ENCODE measurements at regions not wholly inside any gene's neighbourhood (a gene's known extent, or its start where the extent isn't known, plus 50 kb on each side); places are given as distances from the start of the nearest gene placed in this dataset.

DNA sequence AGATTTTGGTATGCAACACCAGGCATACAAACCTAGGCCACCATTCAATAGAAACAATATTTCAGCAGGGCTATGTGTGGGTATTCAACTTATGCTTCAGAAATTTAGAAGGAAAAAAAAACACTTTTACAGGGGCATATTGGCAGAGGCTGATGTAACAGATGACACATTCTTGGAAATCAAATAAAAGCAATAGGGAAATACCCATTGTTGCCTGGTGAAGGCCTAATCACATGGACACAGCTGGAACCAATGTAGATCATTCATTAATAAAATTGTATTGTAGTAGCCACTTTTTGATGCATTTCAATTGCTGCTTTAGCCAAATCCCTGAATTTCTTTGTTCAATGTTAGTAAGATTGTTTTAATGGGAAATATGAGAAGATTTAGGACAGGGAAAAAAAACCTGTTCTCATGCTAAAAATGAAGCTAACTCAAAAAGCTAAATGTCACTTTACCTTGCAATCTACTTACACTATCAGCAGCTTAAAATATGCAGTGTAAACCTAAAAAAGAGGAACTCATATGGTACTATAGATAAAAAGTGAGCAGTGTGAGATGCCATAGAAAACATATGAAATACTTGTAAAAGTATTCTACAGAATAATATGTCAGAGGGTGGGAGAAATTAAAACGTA, 289.4 kb downstream of the ZEB2 start (continued):
- TF ChIP-seq ZFP1 (CRISPR knock-in tag; IDR thresholded peaks at IDR 0.05): no peak
- no peak; the same call in 1 of the 2 replicates for TF ChIP-seq MECOM (CRISPR knock-in tag; IDR thresholded peaks at IDR 0.05)
- peak; percentile 78; the same call in 1 of the 2 replicates for TF ChIP-seq CEBPG (CRISPR knock-in tag; IDR thresholded peaks at IDR 0.05)
- TF ChIP-seq CEBPG (tag; conservative IDR thresholded peaks at IDR 0.05 in 1 of 2, IDR thresholded peaks at IDR 0.05 in 1 of 2): peak; percentile 43 to 86; a peak in 3 of 4 replicates
- no peak for TF ChIP-seq ZNF41 (CRISPR knock-in tag; conservative IDR thresholded peaks at IDR 0.05)
- peak; percentile 66; the same call in 1 of the 2 replicates for TF ChIP-seq KLF16 (IDR thresholded peaks at IDR 0.05)
- TF ChIP-seq DDX20 (tag; IDR thresholded peaks at IDR 0.05; ENCODE audit: low read depth): no peak
- no peak for TF ChIP-seq GTF2A2 (tag; IDR thresholded peaks at IDR 0.05)
- no peak for TF ChIP-seq ELF1 (tag; IDR thresholded peaks at IDR 0.05)
- TF ChIP-seq POLR2A (conservative IDR thresholded peaks at IDR 0.05): no peak
- no peak for TF ChIP-seq PYGO2 (tag; IDR thresholded peaks at IDR 0.05)
- TF ChIP-seq, protein P1, sequence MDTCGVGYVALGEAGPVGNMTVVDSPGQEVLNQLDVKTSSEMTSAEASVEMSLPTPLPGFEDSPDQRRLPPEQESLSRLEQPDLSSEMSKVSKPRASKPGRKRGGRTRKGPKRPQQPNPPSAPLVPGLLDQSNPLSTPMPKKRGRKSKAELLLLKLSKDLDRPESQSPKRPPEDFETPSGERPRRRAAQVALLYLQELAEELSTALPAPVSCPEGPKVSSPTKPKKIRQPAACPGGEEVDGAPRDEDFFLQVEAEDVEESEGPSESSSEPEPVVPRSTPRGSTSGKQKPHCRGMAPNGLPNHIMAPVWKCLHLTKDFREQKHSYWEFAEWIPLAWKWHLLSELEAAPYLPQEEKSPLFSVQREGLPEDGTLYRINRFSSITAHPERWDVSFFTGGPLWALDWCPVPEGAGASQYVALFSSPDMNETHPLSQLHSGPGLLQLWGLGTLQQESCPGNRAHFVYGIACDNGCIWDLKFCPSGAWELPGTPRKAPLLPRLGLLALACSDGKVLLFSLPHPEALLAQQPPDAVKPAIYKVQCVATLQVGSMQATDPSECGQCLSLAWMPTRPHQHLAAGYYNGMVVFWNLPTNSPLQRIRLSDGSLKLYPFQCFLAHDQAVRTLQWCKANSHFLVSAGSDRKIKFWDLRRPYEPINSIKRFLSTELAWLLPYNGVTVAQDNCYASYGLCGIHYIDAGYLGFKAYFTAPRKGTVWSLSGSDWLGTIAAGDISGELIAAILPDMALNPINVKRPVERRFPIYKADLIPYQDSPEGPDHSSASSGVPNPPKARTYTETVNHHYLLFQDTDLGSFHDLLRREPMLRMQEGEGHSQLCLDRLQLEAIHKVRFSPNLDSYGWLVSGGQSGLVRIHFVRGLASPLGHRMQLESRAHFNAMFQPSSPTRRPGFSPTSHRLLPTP (IDR thresholded peaks at IDR 0.05; ENCODE audit: borderline replicate concordance, extremely low read depth, insufficient read length): no peak
- no peak for TF ChIP-seq E2F8 (IDR thresholded peaks at IDR 0.05; ENCODE audit: low read depth, partially characterized antibody)
- no peak for TF ChIP-seq MLLT1 (IDR thresholded peaks at IDR 0.05)
- TF ChIP-seq, protein P2, sequence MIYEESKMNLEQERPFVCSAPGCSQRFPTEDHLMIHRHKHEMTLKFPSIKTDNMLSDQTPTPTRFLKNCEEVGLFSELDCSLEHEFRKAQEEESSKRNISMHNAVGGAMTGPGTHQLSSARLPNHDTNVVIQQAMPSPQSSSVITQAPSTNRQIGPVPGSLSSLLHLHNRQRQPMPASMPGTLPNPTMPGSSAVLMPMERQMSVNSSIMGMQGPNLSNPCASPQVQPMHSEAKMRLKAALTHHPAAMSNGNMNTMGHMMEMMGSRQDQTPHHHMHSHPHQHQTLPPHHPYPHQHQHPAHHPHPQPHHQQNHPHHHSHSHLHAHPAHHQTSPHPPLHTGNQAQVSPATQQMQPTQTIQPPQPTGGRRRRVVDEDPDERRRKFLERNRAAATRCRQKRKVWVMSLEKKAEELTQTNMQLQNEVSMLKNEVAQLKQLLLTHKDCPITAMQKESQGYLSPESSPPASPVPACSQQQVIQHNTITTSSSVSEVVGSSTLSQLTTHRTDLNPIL (CRISPR knock-in tag; IDR thresholded peaks at IDR 0.05): no peak
- TF ChIP-seq FOXK2 (conservative IDR thresholded peaks at IDR 0.05 in 1 of 2, IDR thresholded peaks at IDR 0.05 in 1 of 2; ENCODE audit: low read depth in 2 of 2): no peak
- no peak for TF ChIP-seq SAFB2 (IDR thresholded peaks at IDR 0.05; ENCODE audit: borderline replicate concordance, low read depth, low read length, severe bottlenecking)
- TF ChIP-seq ZNF778 (CRISPR knock-in tag; IDR thresholded peaks at IDR 0.05): no peak
